HEK293 (cell line): ENCODE measurements at regions not wholly inside any gene's neighbourhood (a gene's known extent, or its start where the extent isn't known, plus 50 kb on each side); places are given as distances from the start of the nearest gene placed in this dataset.

Source experiments
- CTCF ChIA-PET: fragments of 350-600 bp; formaldehyde crosslinking; extraction: SDS; loops from one replicate; lab custom pipeline; 2021; ENCODE audit warnings: antibody characterized with exemption; lab: Yijun Ruan, JAX
- POLR2A ChIA-PET: fragments of 300-600 bp; formaldehyde crosslinking; extraction: SDS; loops from one replicate; lab custom pipeline; 2020; ENCODE audit warnings: antibody characterized with exemption, inconsistent platforms; lab: Yijun Ruan, JAX
- H3K27ac ChIP-seq: fragments of 200-500 bp; sonication (Bioruptor generic); 2 replicates; pipeline ENCODE4 v1.5.1; 2014; ENCODE audit warnings: low read depth, low read length, control low read depth, inconsistent platforms; ENCODE audit errors: extremely low read depth
- H3K36me3 ChIP-seq, 2 experiments: fragments of 200-500 bp in 1 of 2; sonication (Bioruptor generic) in 1 of 2; 1 replicate in 1 of 2; 2 replicates in 1 of 2; pipeline ENCODE4 v1.5.1; 2014 to 2017; ENCODE audit warnings: inconsistent platforms in 2 of 2, low read length in 2 of 2; ENCODE audit not compliant: control insufficient read depth in 2 of 2, insufficient read depth in 1 of 2
- H3K4me1 ChIP-seq: fragments of 200-500 bp; sonication (Bioruptor generic); 2 replicates; pipeline ENCODE4 v1.5.1; 2014; ENCODE audit warnings: mild to moderate bottlenecking, low read length, inconsistent platforms; ENCODE audit not compliant: control insufficient read depth, insufficient read depth
- H3K4me3 ChIP-seq: 2 replicates; pipeline ENCODE4 v1.5.1; 2011; ENCODE audit warnings: low read depth, mild to moderate bottlenecking, control low read depth, low read length, moderate library complexity
- H3K9me3 ChIP-seq: fragments of 200-500 bp; sonication (Bioruptor generic); 2 replicates; pipeline ENCODE4 v1.5.1; 2014; ENCODE audit warnings: low read depth, low read length, inconsistent platforms; ENCODE audit not compliant: control insufficient read depth, insufficient read depth
- BCL11B ChIP-seq: fragments of 450-650 bp; formaldehyde crosslinking; IDR thresholded peaks from 2 replicates; pipeline ENCODE4 v1.5.1; 2016; ENCODE audit warnings: low read depth, missing biosample characterization, missing genetic modification characterization
- OSR2 ChIP-seq: fragments of 450-650 bp; formaldehyde crosslinking; IDR thresholded peaks from 2 replicates; pipeline ENCODE4 v1.5.1; 2016; ENCODE audit warnings: missing biosample characterization, missing genetic modification characterization
- PRDM6 ChIP-seq: fragments of 450-650 bp; formaldehyde crosslinking; IDR thresholded peaks from 2 replicates; pipeline ENCODE4 v1.5.1; 2017; ENCODE audit warnings: missing biosample characterization, missing genetic modification characterization
- REPIN1 ChIP-seq: fragments of 450-650 bp; formaldehyde crosslinking; IDR thresholded peaks from 2 replicates; pipeline ENCODE4 v1.5.1; 2017; ENCODE audit warnings: missing biosample characterization, missing genetic modification characterization, low read depth
- SP2 ChIP-seq: fragments of 450-650 bp; formaldehyde crosslinking; IDR thresholded peaks from 2 replicates; pipeline ENCODE4 v1.5.1; 2016; ENCODE audit warnings: missing biosample characterization, missing genetic modification characterization
- ZNF10 ChIP-seq: fragments of 450-650 bp; formaldehyde crosslinking; IDR thresholded peaks from 2 replicates; pipeline ENCODE4 v1.5.1; 2017; ENCODE audit warnings: missing biosample characterization, missing genetic modification characterization
- ZNF2 ChIP-seq: fragments of 450-650 bp; formaldehyde crosslinking; IDR thresholded peaks from 2 replicates; pipeline ENCODE4 v1.5.1; 2016; ENCODE audit warnings: missing biosample characterization, missing genetic modification characterization
- ZNF221 ChIP-seq: fragments of 450-650 bp; formaldehyde crosslinking; IDR thresholded peaks from 2 replicates; pipeline ENCODE4 v1.5.1; 2017; ENCODE audit warnings: missing biosample characterization, missing genetic modification characterization, borderline replicate concordance
- ZNF223 ChIP-seq: fragments of 450-650 bp; formaldehyde crosslinking; IDR thresholded peaks from 2 replicates; pipeline ENCODE4 v1.5.1; 2016; ENCODE audit warnings: missing biosample characterization, missing genetic modification characterization
- ZNF391 ChIP-seq: fragments of 450-650 bp; formaldehyde crosslinking; IDR thresholded peaks from 2 replicates; pipeline ENCODE4 v1.5.1; 2016; ENCODE audit warnings: low read depth, missing biosample characterization, missing genetic modification characterization, borderline replicate concordance
- ZNF423 ChIP-seq: fragments of 450-650 bp; formaldehyde crosslinking; IDR thresholded peaks from 2 replicates; pipeline ENCODE4 v1.5.1; 2016; ENCODE audit warnings: missing biosample characterization, missing genetic modification characterization
- ZNF426 ChIP-seq: fragments of 450-650 bp; formaldehyde crosslinking; IDR thresholded peaks from 2 replicates; pipeline ENCODE4 v1.5.1; 2017; ENCODE audit warnings: missing biosample characterization, missing genetic modification characterization, mild to moderate bottlenecking, inconsistent platforms, moderate library complexity
- ZNF433 ChIP-seq: fragments of 450-650 bp; formaldehyde crosslinking; IDR thresholded peaks from 2 replicates; pipeline ENCODE4 v1.5.1; 2016; ENCODE audit warnings: missing biosample characterization, missing genetic modification characterization, low read depth
- ZNF555 ChIP-seq: fragments of 450-650 bp; formaldehyde crosslinking; conservative IDR thresholded peaks from 2 replicates; pipeline ENCODE4 v1.5.1; 2017; ENCODE audit warnings: missing biosample characterization, mild to moderate bottlenecking, missing genetic modification characterization, inconsistent platforms
- ZNF558 ChIP-seq: fragments of 450-650 bp; formaldehyde crosslinking; IDR thresholded peaks from 2 replicates; pipeline ENCODE4 v1.5.1; 2016; ENCODE audit warnings: missing biosample characterization, missing genetic modification characterization
- ZNF580 ChIP-seq: fragments of 450-650 bp; formaldehyde crosslinking; IDR thresholded peaks from 2 replicates; pipeline ENCODE4 v1.5.1; 2016; ENCODE audit warnings: missing biosample characterization, missing genetic modification characterization
- ZNF596 ChIP-seq: fragments of 450-650 bp; IDR thresholded peaks from 2 replicates; pipeline ENCODE4 v1.5.0; 2018; ENCODE audit warnings: missing biosample characterization, mild to moderate bottlenecking, missing genetic modification characterization, moderate library complexity
- ZNF792 ChIP-seq: fragments of 450-650 bp; formaldehyde crosslinking; IDR thresholded peaks from 2 replicates; pipeline ENCODE4 v1.5.1; 2016; ENCODE audit warnings: missing biosample characterization, missing genetic modification characterization
- TF ChIP-seq, protein P1 (sequence below): fragments of 450-650 bp; formaldehyde crosslinking; IDR thresholded peaks from 2 replicates; pipeline ENCODE4 v1.5.1; 2016; ENCODE audit warnings: missing biosample characterization, missing genetic modification characterization

- Histone ChIP-seq H3K9me3 (no peaks in the 10 kb centered on the region), H3K36me3 (no peaks in the 10 kb centered on the region), H3K4me3 (no peak overlapping the region), H3K27ac (no peak overlapping the region), H3K4me1 (no peaks in the 10 kb centered on the region)
- ChIA-PET POLR2A (no interaction called here), CTCF (interaction anchor here (0.5 to 0.9 kb wide), 2 partner anchors 123 to 626 kb away, joined by 3 read pairs; no protein-coding TSS in a partner anchor)
- no peak for TF ChIP-seq PRDM6
- no peak for TF ChIP-seq ZNF10 (tag by site-specific recombination)
- TF ChIP-seq REPIN1 (tag by site-specific recombination): no peak
- no peak for TF ChIP-seq SP2 (tag by site-specific recombination)
These were observed 159.0 kb upstream of the HAAO start for GRCh38 chr2:42951263-42951938.

GRCh38 chr2:42949125-42949524 is 156.7 kb upstream of the HAAO start:
- Histone ChIP-seq H3K9me3 (no peaks in the 10 kb centered on the region), H3K4me1 (no peaks in the 10 kb centered on the region), H3K27ac (no peak overlapping the region), H3K4me3 (no peak overlapping the region), H3K36me3 (no peaks in the 10 kb centered on the region)
- CTCF ChIA-PET: interaction anchor here (0.6 to 5.3 kb wide), 2 partner anchors 111 to 121 kb away, joined by 3 to 32 read pairs; no protein-coding TSS in a partner anchor
- TF ChIP-seq, protein P1, sequence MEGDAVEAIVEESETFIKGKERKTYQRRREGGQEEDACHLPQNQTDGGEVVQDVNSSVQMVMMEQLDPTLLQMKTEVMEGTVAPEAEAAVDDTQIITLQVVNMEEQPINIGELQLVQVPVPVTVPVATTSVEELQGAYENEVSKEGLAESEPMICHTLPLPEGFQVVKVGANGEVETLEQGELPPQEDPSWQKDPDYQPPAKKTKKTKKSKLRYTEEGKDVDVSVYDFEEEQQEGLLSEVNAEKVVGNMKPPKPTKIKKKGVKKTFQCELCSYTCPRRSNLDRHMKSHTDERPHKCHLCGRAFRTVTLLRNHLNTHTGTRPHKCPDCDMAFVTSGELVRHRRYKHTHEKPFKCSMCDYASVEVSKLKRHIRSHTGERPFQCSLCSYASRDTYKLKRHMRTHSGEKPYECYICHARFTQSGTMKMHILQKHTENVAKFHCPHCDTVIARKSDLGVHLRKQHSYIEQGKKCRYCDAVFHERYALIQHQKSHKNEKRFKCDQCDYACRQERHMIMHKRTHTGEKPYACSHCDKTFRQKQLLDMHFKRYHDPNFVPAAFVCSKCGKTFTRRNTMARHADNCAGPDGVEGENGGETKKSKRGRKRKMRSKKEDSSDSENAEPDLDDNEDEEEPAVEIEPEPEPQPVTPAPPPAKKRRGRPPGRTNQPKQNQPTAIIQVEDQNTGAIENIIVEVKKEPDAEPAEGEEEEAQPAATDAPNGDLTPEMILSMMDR (tag by site-specific recombination): no peak
- TF ChIP-seq OSR2 (tag by site-specific recombination) (no peak), ZNF2 (no peak)
- POLR2A ChIA-PET: no interaction called here

- Histone ChIP-seq H3K9me3 (no peaks in the 10 kb centered on the region), H3K36me3 (no peaks in the 10 kb centered on the region), H3K27ac (no peak overlapping the region), H3K4me1 (no peaks in the 10 kb centered on the region), H3K4me3 (no peak overlapping the region)
- no peak for TF ChIP-seq BCL11B
- TF ChIP-seq ZNF596 (tag by site-specific recombination): no peak
- no peak for TF ChIP-seq ZNF426 (tag by site-specific recombination)
- TF ChIP-seq ZNF433 (tag by site-specific recombination): no peak
- CTCF ChIA-PET: interaction anchor here (0.5 to 5.5 kb wide), 23 partner anchors 14 to 664 kb away, joined by 3 to 48 read pairs (median 3); no protein-coding TSS in a partner anchor
- POLR2A ChIA-PET: no interaction called here
These were observed 155.6 kb upstream of the HAAO start for GRCh38 chr2:42947809-42948600.

- H3K9me3 ChIP-seq: no peaks in the 10 kb centered on the region
- no peak overlapping the region for H3K27ac ChIP-seq
- H3K36me3 ChIP-seq: no peaks in the 10 kb centered on the region
- no peaks in the 10 kb centered on the region for H3K4me1 ChIP-seq
- POLR2A ChIA-PET: interaction anchor here (0.8 kb wide), 1 partner anchor 282 kb away, joined by 6 read pairs; the partner anchor contains the start of gene ZFP36L2
- no peak overlapping the region for H3K4me3 ChIP-seq
- CTCF ChIA-PET: interaction anchor here (0.5 to 5.5 kb wide), 15 partner anchors 9 to 681 kb away, joined by 3 to 48 read pairs (median 4); no protein-coding TSS in a partner anchor
- no peak for TF ChIP-seq ZNF555
- TF ChIP-seq ZNF792 (tag by site-specific recombination): no peak
- TF ChIP-seq ZNF558 (tag by site-specific recombination): no peak
- TF ChIP-seq ZNF223: no peak
- no peak for TF ChIP-seq ZNF423
- no peak for TF ChIP-seq ZNF580 (tag by site-specific recombination)
- TF ChIP-seq ZNF391 (tag by site-specific recombination): no peak
- no peak for TF ChIP-seq ZNF221
These were observed 152.5 kb upstream of the HAAO start for GRCh38 chr2:42944779-42945415.
